HCT116 (cell line): ENCODE measurements at regions not wholly inside any gene's neighbourhood (a gene's known extent, or its start where the extent isn't known, plus 50 kb on each side); places are given as distances from the start of the nearest gene placed in this dataset.
"Not testable (repeated sequence)": the region's sequence is repeated elsewhere in the genome, so short reads cannot be mapped to it uniquely, and the experiment has no call there.

Experiments
- ATAC-seq: fragments of 200-7000 bp; cut with Tn5 transposase; 2 replicates; pipeline ENCODE4 v1.9.1; 2020; ENCODE audit warnings: mild to moderate bottlenecking, moderate library complexity
- BruUV-seq: library from RNA; stranded (reverse); fragments of 400-500 nt; replicated peaks from 2 replicates; lab custom pipeline; 2021; lab: Mats Ljungman, UMichigan
- CTCF ChIA-PET: fragments of 300-600 bp; sonication (Branson Sonifier 250); formaldehyde crosslinking; loops from one replicate; lab custom pipeline; 2021; ENCODE audit warnings: antibody characterized with exemption; lab: Charles Lee
- POLR2A ChIA-PET: fragments of 300-600, 350-600 bp; sonication (Branson Sonifier 250); formaldehyde crosslinking; loops from one replicate; lab custom pipeline; 2021; ENCODE audit warnings: antibody characterized with exemption; lab: Charles Lee
- RAD21 ChIA-PET, 2 experiments: fragments of 300-600 bp; sonication (Branson Sonifier 250); formaldehyde crosslinking; loops; one replicate each; lab custom pipeline; 2023; ENCODE audit warnings: low total read pairs in 2 of 2; ENCODE audit not compliant: uncharacterized antibody in 2 of 2, unreplicated experiment in 2 of 2, low non-redundant PET in 1 of 2; lab: Charles Lee
- DNase-seq: peaks from one replicate; pipeline ENCODE4 v3.0.0-alpha.2; 2010; ENCODE audit warnings: low read depth, low spot score
- H2AFZ ChIP-seq: fragments of 200-600 bp; shearing (Covaris generic), sonication (generic); 2 replicates; pipeline ENCODE4 v1.6.1; 2017; ENCODE audit warnings: low read depth, mixed run types, mixed read lengths, antibody characterized with exemption, low read length; ENCODE audit not compliant: poor library complexity, severe bottlenecking
- H3K27ac ChIP-seq: 2 replicates; pipeline ENCODE4 v1.5.1; 2012; ENCODE audit warnings: low read depth, low read length
- H3K27me3 ChIP-seq: fragments of 200-600 bp; sonication (generic); 2 replicates; pipeline ENCODE4 v1.6.1; 2016; ENCODE audit warnings: mixed run types, low read length, mixed read lengths; ENCODE audit not compliant: insufficient read depth
- H3K36me3 ChIP-seq, 2 experiments: fragments of 200-500 bp in 1 of 2; fragments of 200-600 bp in 1 of 2; sonication (Bioruptor generic) in 1 of 2; sonication (generic) in 1 of 2; 2 replicates each; pipeline versions ENCODE4 v1.5.1 to v1.6.1; 2014 to 2016; ENCODE audit warnings: low read length in 2 of 2, inconsistent platforms in 1 of 2, mixed read lengths in 1 of 2, mixed run types in 1 of 2; ENCODE audit not compliant: insufficient read depth in 2 of 2, control insufficient read depth in 1 of 2
- H3K4me1 ChIP-seq, 2 experiments: fragments of 200-600 bp in 1 of 2; sonication (generic) in 1 of 2; 2 replicates each; pipeline versions ENCODE4 v1.5.1 to v1.6.1; 2012 to 2017; ENCODE audit warnings: low read length in 2 of 2, inconsistent platforms in 1 of 2, mild to moderate bottlenecking in 1 of 2, mixed read lengths in 1 of 2, mixed run types in 1 of 2, moderate library complexity in 1 of 2; ENCODE audit not compliant: insufficient read depth in 2 of 2, control insufficient read depth in 1 of 2
- H3K4me2 ChIP-seq: fragments of 200-600 bp; sonication (generic); 2 replicates; pipeline ENCODE4 v1.6.1; 2017; ENCODE audit warnings: mixed run types, low read length, mixed read lengths
- H3K4me3 ChIP-seq, 2 experiments: fragments of 200-600 bp in 1 of 2; sonication (generic) in 1 of 2; replicated peaks in 1 of 2; 2 replicates each; pipeline ENCODE4 v1.5.1; 2011 to 2016; ENCODE audit warnings: low read length in 2 of 2, control low read depth in 1 of 2, low read depth in 1 of 2, mild to moderate bottlenecking in 1 of 2, mixed read lengths in 1 of 2, mixed run types in 1 of 2
- H3K79me2 ChIP-seq: fragments of 200-600 bp; sonication (generic); 2 replicates; pipeline ENCODE4 v1.6.1; 2017; ENCODE audit warnings: mild to moderate bottlenecking, mixed run types, low read length, moderate library complexity, mixed read lengths; ENCODE audit not compliant: insufficient read depth
- H3K9ac ChIP-seq: fragments of 200-600 bp; sonication (generic); 2 replicates; pipeline ENCODE4 v1.6.1; 2016; ENCODE audit warnings: low read length, mixed read lengths
- H3K9me2 ChIP-seq: fragments of 200-600 bp; sonication (generic), shearing (Covaris generic); 2 replicates; pipeline ENCODE4 v1.6.1; 2017; ENCODE audit warnings: mixed run types, mild to moderate bottlenecking, moderate library complexity; ENCODE audit not compliant: insufficient read depth
- H3K9me3 ChIP-seq, 2 experiments: fragments of 200-500 bp in 1 of 2; fragments of 200-600 bp in 1 of 2; sonication (Bioruptor generic) in 1 of 2; sonication (generic) in 1 of 2; 2 replicates each; pipeline ENCODE4 v1.6.1; 2014 to 2017; ENCODE audit warnings: low read length in 2 of 2, mixed read lengths in 2 of 2, inconsistent platforms in 1 of 2, low read depth in 1 of 2, mild to moderate bottlenecking in 1 of 2, mixed run types in 1 of 2, moderate library complexity in 1 of 2; ENCODE audit not compliant: control insufficient read depth in 1 of 2, insufficient read depth in 1 of 2
- H4K20me1 ChIP-seq: fragments of 200-600 bp; sonication (generic), shearing (Covaris generic); 2 replicates; pipeline ENCODE4 v1.6.1; 2017; ENCODE audit warnings: mixed run types, mild to moderate bottlenecking, moderate library complexity; ENCODE audit not compliant: insufficient read depth
- JUND ChIP-seq: IDR thresholded peaks from 2 replicates; pipeline ENCODE4 v1.6.1; 2012
- SIN3A ChIP-seq: IDR thresholded peaks from 2 replicates; pipeline ENCODE4 v1.6.1; 2012; ENCODE audit warnings: low read depth
- SRF ChIP-seq: IDR thresholded peaks from 2 replicates; pipeline ENCODE4 v1.6.1; 2012; ENCODE audit warnings: low read depth
- intact Hi-C: fragments of 100-400 bp; cut with micrococcal nuclease; formaldehyde crosslinking; loops from 2 replicates; pipeline ENCODE4 v1.10.0; 2022
- TF ChIP-seq, protein P1 (sequence below), 3 experiments: fragments of 200-600 bp in 1 of 3; sonication (generic) in 1 of 3; IDR thresholded peaks in 2 of 3; conservative IDR thresholded peaks in 1 of 3; 2 replicates each; pipeline ENCODE4 v1.5.1; 2012 to 2017; ENCODE audit warnings: low read depth in 2 of 3, low read length in 2 of 3, antibody characterized with exemption in 1 of 3, borderline replicate concordance in 1 of 3, control low read depth in 1 of 3, mild to moderate bottlenecking in 1 of 3, mixed read lengths in 1 of 3, mixed run types in 1 of 3, moderate library complexity in 1 of 3; ENCODE audit not compliant: insufficient read depth in 1 of 3

DNA sequence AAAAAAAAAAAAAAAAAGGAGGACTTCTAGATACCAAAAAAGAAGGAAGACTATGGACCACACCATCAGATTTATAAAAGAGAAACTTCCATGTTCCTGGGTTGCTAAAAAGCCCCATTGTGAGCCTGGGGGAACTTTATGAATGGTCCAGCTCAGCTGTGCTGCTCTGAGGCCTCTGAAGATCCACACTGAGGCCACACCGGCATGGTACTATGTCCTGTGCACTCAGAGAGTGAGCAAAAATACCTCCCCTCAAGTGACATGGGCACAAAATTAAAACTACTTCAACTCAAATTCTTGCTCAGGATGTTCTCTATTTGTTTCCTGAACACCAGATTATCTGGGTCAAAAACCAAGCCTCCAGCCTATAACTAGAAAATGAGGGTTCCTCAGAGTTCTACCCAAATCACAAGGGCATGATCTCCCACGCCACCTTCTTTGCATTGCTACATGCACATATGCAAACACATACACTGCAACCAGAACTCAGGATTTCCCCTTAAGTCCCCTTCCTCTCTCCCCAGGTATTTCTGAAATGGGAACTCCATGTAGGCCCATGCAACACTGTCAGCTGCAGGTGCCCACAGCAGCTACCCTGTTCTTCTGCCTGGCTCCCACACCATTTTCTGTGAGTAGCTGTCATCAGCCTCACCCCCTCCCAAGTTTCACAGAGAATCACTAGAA, 94.4 kb downstream of the SH3GLB1 start:
- H3K4me2 ChIP-seq = no peak overlapping the region
- no peaks in the 10 kb centered on the region for H3K9me2 ChIP-seq
- POLR2A ChIA-PET = no interaction called here
- H3K4me1 ChIP-seq = no peaks in the 10 kb centered on the region
- H3K27me3 ChIP-seq = no peaks in the 10 kb centered on the region
- no peak overlapping the region for H2AFZ ChIP-seq
- H4K20me1 ChIP-seq = no peaks in the 10 kb centered on the region
- H3K27ac ChIP-seq = no peak overlapping the region
- no peak overlapping the region for H3K9ac ChIP-seq
- no peak overlapping the region for H3K4me3 ChIP-seq
- no peaks in the 10 kb centered on the region for H3K9me3 ChIP-seq
- H3K36me3 ChIP-seq = no peaks in the 10 kb centered on the region
- ATAC-seq (no peak), DNase-seq (no peak)
- CTCF ChIA-PET = no interaction called here
- RAD21 ChIA-PET = no interaction called here
- intact Hi-C loops = no loop called here
- no peaks in the 10 kb centered on the region for H3K79me2 ChIP-seq
- TF ChIP-seq SIN3A = no peak
- TF ChIP-seq, protein P1, sequence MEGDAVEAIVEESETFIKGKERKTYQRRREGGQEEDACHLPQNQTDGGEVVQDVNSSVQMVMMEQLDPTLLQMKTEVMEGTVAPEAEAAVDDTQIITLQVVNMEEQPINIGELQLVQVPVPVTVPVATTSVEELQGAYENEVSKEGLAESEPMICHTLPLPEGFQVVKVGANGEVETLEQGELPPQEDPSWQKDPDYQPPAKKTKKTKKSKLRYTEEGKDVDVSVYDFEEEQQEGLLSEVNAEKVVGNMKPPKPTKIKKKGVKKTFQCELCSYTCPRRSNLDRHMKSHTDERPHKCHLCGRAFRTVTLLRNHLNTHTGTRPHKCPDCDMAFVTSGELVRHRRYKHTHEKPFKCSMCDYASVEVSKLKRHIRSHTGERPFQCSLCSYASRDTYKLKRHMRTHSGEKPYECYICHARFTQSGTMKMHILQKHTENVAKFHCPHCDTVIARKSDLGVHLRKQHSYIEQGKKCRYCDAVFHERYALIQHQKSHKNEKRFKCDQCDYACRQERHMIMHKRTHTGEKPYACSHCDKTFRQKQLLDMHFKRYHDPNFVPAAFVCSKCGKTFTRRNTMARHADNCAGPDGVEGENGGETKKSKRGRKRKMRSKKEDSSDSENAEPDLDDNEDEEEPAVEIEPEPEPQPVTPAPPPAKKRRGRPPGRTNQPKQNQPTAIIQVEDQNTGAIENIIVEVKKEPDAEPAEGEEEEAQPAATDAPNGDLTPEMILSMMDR (IDR thresholded peaks at IDR 0.05 in 2 of 3, conservative IDR thresholded peaks at IDR 0.05 in 1 of 3; ENCODE audit: borderline replicate concordance in 1 of 3, insufficient read depth in 1 of 3, low read depth in 2 of 3, low read length in 2 of 3) = no peak
- no peak for TF ChIP-seq SRF
- no peak for TF ChIP-seq JUND
- no TSS peak for BruUV-seq

DNA sequence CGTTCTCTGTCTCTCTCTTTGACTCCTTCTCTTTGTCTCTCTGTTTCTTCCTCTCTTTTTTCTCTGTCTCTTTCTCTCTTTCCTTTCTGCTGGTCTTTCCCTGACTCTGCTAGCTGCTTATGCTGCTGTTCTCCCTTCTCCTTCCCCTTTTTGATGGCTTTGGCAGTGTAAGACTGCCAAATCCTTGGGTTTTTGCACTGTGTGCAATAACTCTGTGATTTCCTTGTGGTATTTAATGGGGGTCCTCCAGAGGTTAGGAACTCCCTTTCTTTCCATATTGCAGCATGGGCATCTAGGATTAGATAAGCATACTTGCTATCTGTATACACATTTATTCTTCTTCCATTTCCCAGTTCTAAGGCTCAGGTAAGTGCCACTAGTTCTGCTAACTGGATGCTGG, 99.3 kb downstream of the SH3GLB1 start:
- H3K27ac ChIP-seq, H3K36me3 ChIP-seq, H3K4me3 ChIP-seq, H3K9me2 ChIP-seq, H3K9me3 ChIP-seq, CTCF ChIA-PET, intact Hi-C loops, DNase-seq, H3K4me1 ChIP-seq, H3K9ac ChIP-seq, H2AFZ ChIP-seq, ATAC-seq, POLR2A ChIA-PET, H4K20me1 ChIP-seq, H3K79me2 ChIP-seq, BruUV-seq, H3K27me3 ChIP-seq, H3K4me2 ChIP-seq, RAD21 ChIA-PET: not testable (repeated sequence)

DNA sequence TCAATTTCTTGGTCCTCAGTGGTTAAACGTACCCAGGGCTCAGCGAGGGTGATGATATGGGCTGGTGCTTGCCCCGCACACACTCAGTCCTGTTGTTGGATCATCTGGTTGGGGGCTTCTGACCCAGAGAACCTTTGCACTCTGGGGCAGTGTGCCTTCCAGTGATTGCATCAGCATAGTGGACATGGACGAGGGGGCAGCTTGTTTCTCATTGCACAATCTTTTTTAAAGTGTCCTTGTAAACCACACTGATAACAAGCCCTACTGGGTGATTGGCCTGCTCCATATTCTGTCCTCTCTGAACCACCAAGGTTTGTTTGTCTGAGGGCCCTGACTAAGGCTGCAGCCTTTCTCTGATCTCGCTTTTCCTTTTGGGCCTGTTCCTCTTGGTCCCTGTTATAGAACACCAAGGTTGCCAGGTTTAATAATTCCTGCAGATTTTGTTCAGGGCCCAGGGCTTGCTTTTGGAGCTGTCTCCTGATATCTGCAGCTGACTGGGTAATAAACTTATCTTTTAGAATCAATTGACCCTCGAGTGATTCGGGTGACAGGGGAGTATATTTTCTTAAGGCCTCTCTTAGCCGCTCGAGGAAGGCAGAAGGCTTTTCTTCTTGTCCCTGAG, 101.6 kb downstream of the SH3GLB1 start:
- H3K36me3 ChIP-seq, RAD21 ChIA-PET, H2AFZ ChIP-seq, POLR2A ChIA-PET, H4K20me1 ChIP-seq, ATAC-seq, CTCF ChIA-PET, intact Hi-C loops, H3K9ac ChIP-seq, H3K4me1 ChIP-seq, DNase-seq, H3K9me3 ChIP-seq, H3K9me2 ChIP-seq, H3K4me2 ChIP-seq, H3K27ac ChIP-seq, BruUV-seq, H3K4me3 ChIP-seq, H3K27me3 ChIP-seq, H3K79me2 ChIP-seq: not testable (repeated sequence)
